Hematopoietic multipotent progenitor cell treated with erythropoietin and hydrocortisone succinate and interleukin-3 and kit ligand, for 8 days (in vitro differentiated cells): ENCODE measurements at regions not wholly inside any gene's neighbourhood (a gene's known extent, or its start where the extent isn't known, plus 50 kb on each side); places are given as distances from the start of the nearest gene placed in this dataset.

Experiments used
- DNase-seq: peaks from one replicate; pipeline ENCODE4 v3.0.0-alpha.2; 2015

DNA sequence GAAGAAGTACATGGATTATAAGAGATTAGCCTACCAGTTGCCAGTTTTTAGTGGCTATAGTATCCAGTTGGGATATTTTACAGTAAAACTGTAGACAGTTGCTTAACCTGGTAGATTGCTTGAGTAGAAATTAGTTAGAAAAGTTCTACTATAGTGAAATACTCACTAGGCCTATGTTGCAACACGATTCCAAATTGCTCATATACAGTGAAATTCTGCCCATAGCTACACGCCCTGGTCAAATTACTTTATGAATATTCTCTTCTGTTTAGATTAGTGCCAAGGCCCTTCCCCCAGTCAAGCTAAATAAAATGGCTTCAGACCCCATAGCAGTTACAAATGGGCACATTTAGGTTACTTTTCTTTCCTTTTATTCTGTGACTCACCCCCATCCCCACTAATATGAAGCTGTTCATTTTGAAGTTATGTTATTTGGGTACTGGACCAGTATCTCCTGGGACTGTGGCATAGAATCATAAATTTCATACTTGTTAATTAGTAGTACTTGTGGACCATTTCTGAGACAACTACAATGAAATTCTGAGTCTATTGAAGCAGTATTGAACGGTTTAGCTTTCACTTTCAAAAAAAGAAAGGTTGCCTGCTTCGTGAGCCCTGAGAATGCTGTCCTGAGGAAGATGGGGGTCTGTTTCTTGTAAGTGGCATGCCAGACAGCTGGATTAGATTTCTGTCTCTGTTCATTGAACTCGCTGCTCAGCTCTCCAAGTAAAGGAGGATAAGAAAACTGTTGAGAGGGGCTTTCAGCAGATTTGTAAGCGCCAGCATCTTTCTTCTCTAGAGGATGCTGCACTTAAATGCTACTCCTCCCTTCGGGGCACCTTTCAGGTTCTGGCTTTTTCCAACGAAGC is 65.8 kb upstream of the CFAP20DC start:
- no peak for DNase-seq

DNA sequence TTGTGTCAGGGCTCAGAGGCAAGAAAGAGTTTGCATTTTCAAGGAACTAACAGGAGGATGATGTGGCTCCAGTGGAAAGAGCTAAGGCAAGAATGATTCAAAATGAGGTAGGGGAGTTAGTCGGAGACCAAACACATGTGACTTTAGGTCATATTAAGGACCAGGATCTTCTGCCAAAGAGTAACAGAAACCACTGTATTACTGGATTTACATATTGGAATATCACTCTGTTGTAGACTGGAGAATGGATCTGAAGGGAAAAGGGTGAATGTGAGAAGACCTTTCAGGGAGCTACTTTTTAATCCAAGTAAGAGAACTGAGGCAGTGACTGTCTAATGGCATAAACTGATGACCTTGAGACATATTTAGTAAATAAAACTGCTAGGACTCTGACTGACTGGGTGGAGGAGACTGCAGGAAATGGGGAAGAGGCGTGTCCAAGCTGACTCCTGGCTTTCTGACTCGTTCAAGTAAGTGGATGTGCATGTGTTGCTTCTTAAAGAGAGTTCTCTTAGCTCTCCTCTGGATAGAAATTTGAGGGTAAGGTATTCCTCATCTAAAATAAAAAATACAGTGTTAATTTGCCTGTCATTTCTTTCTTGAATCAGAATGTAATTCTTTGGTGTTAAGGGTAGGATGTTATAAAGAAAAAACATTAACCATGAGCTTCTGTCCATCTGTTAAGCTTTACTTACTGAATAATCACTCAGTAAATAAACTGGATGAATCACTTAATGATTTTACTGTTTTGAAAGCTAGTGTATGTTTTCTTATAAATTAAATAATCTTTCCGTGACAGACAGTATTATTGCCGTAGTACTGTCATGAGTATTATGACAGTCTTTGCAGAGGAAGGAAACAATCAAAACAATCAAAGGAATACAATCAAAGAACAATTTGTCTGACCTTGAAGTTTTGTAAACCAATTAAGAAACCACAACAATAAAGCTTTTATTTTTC is 58.3 kb upstream of the CFAP20DC start:
- DNase-seq, result no peak

DNA sequence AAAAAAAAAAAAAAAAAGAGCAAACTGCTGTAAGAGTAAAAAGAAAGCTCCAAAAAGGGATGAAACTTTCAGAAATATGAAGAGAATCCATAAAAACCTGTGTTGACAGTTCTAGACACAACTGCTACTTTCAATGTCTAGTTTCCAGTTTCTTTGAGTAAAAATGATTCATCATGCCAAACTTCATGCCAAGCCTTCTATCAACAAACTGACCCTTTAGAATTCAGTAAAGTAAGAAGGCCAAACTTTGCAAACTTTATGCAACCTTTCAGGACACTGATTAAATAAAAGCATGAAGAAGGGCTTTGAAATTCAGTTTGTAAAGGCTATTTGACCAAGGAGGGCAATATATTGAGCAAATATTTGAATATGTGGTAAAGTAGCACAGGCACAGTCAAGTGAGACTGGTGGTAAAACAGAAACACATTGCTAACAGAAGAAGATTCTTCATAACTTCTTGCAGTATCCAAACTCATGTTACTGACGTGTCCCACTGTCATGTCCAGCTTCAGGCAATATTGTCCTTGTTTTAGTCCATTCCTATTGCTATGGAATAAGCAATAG is 56.3 kb upstream of the CFAP20DC start:
- no peak for DNase-seq

DNA sequence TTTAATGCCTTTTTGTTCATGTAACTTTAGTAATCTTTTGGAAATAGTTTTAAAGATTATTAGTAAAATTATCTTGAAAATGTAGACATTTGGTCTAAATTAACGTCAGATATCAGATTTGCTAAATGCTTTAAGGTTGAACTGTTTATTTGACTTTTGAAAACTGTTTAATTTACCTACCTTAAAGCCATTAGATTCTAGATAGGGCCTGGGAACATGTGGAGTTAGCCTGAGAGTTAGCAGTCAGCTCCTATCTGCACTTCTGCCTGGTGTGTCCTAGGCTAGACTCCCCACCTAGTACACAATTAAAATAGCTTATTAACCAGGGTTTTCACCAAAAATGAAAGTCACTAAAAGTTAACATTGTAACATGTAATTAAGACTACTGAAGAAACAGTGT is 53.7 kb upstream of the CFAP20DC start:
- DNase-seq, result no peak

DNA sequence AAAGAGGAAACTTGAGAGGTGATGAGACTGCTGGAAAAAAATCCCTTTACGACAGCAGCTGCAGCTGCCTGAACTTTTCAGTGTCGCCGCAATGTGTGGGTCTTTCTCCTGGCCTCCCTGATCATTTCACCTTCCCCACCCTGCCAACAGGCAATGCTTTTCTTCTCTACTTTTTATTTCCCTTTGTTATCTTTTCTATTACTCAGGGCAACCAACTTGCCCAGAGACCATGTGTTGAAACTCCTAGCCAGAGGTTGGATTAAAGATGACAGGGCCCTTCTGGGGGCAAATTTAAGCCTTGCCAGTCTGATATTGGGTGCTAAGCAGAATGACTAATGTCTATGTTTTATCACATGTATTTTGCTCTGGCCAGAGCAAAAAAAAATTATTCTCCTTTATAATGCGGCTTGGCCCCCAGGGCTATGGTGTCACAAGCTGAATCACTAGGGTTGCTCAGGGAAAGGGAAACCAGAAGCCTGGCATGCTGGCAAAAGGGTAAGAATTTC is 51.5 kb upstream of the CFAP20DC start:
- DNase-seq, result no peak
